ENCODE measurements at regions not wholly inside any gene's neighbourhood (a gene's known extent, or its start where the extent isn't known, plus 50 kb on each side); places are given as distances from the start of the nearest gene placed in this dataset.

GRCh38 chr10:3290550-3290949 is 118.0 kb upstream of the PITRM1 start:
- no peak for DNase-seq

GRCh38 chr10:3287572-3288445 is 115.2 kb upstream of the PITRM1 start:
- no peak for DNase-seq

- no peak for DNase-seq
Measured at GRCh38 chr10:3282674-3283017, 110.1 kb upstream of the PITRM1 start.

- DNase-seq = no peak
Measured at GRCh38 chr10:3281941-3282673, 109.5 kb upstream of the PITRM1 start.

GRCh38 chr10:3278771-3279170 is 106.2 kb upstream of the PITRM1 start:
- no peak for DNase-seq

GRCh38 chr10:3277566-3277965 is 105.0 kb upstream of the PITRM1 start:
- DNase-seq = no peak

- DNase-seq = no peak
Measured at GRCh38 chr10:3274414-3274813, 101.8 kb upstream of the PITRM1 start.

- DNase-seq = no peak
Measured at GRCh38 chr10:3273966-3274365, 101.4 kb upstream of the PITRM1 start.

GRCh38 chr10:3272300-3272699 is 99.7 kb upstream of the PITRM1 start:
- no peak for DNase-seq

- no peak for DNase-seq
Measured at GRCh38 chr10:3271354-3272115, 99.0 kb upstream of the PITRM1 start.

GRCh38 chr10:3270577-3271316 is 98.2 kb upstream of the PITRM1 start:
- peak; percentile 25 to 56 (median 54) for DNase-seq

GRCh38 chr10:3268025-3268424 is 95.4 kb upstream of the PITRM1 start:
- DNase-seq = no peak

- DNase-seq = no peak
Measured at GRCh38 chr10:3265088-3265487, 92.5 kb upstream of the PITRM1 start.

GRCh38 chr10:3264161-3264761 is 91.7 kb upstream of the PITRM1 start:
- peak; percentile 58 to 69 (median 63) for DNase-seq

- DNase-seq = no peak
Measured at GRCh38 chr10:3263747-3264146, 91.2 kb upstream of the PITRM1 start.

GRCh38 chr10:3263082-3263481 is 90.5 kb upstream of the PITRM1 start:
- no peak for DNase-seq

GRCh38 chr10:3261921-3262320 is 89.3 kb upstream of the PITRM1 start:
- no peak for DNase-seq

- no peak for DNase-seq
Measured at GRCh38 chr10:3260066-3260834, 87.7 kb upstream of the PITRM1 start.

GRCh38 chr10:3259499-3259898 is 86.9 kb upstream of the PITRM1 start:
- DNase-seq = no peak

- no peak for DNase-seq
Measured at GRCh38 chr10:3258394-3258793, 85.8 kb upstream of the PITRM1 start.

- DNase-seq = no peak
Measured at GRCh38 chr10:3255616-3256015, 83.0 kb upstream of the PITRM1 start.

- no peak for DNase-seq
Measured at GRCh38 chr10:3255075-3255474, 82.5 kb upstream of the PITRM1 start.

Data from suppressor macrophage treated with lipopolysaccharide for 1 hour (primary cell).